NCI-H2227 treated with DMSO at 0.1 percent for 48 hours (cell line): ENCODE measurements at regions not wholly inside any gene's neighbourhood (a gene's known extent, or its start where the extent isn't known, plus 50 kb on each side); places are given as distances from the start of the nearest gene placed in this dataset.
"Not testable (repeated sequence)": the region's sequence is repeated elsewhere in the genome, so short reads cannot be mapped to it uniquely, and the experiment has no call there.

ENCODE experiments used
- DNase-seq: peaks from one replicate; lab custom pipeline; 2025; lab: John Stamatoyannopoulos, UW

GRCh38 chr10:94125856-94126255 lies 132.1 kb downstream of the PLCE1 start:
- no peak for DNase-seq

GRCh38 chr10:94129393-94130130 lies 135.8 kb downstream of the PLCE1 start:
- no peak for DNase-seq

GRCh38 chr10:94131885-94132284 lies 138.2 kb downstream of the PLCE1 start:
- DNase-seq = no peak

DNA sequence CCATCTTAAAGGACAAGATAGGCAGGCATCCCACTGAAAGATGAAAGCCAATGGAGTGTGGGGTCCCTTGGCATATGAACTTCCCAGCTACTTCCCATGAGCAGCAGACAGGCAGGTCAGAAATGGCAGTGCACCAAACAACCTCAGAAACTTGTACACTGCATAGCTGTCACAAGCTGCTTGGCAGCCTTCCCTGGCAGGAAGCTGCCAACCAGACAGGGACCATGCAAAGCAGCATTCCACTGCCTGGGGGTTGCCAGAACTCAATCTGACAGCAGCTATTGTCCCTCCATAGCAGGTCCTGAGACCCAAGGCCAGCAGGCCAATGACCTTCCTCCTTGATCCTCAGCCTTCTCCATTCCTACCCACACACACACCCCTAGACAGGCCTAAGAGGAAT lies 139.5 kb downstream of the PLCE1 start:
- no peak for DNase-seq

DNA sequence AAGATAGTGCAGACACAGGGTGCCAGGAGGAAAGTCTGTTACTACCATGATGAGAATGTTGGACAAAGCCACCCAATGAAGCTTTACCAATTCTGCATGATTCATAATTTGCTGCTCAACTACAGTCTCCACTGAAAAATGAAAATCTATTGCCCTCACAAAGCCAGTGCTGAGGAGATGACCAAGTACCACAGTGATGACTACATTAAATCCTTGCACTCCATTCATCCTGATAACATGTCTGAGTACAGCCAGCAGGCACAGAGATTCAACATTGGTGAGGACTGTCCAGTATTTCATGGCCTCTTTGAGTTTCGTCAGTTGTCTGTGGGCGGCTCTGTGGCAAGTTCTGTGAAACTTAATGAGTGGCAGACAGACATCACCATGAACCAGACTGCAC lies 144.0 kb downstream of the PLCE1 start:
- no peak for DNase-seq

DNA sequence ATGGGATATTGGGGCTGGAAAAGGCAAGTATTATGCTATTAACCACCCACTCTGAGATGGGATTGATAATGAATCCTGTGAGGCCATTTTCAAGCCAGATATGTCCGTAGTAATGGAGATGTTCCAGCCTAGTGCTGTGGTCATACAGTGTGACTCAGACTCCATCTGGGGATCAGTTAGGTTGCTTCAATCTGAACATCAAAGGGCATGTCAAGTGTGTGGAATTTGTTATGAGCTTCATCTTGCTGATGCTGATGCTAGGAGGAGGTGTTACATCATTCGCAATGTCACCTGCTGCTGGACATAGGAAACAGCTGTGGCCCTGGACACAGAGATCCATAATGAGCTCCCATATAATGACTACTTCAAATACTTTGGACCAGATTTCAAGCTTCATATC lies 144.7 kb downstream of the PLCE1 start:
- no peak for DNase-seq

DNA sequence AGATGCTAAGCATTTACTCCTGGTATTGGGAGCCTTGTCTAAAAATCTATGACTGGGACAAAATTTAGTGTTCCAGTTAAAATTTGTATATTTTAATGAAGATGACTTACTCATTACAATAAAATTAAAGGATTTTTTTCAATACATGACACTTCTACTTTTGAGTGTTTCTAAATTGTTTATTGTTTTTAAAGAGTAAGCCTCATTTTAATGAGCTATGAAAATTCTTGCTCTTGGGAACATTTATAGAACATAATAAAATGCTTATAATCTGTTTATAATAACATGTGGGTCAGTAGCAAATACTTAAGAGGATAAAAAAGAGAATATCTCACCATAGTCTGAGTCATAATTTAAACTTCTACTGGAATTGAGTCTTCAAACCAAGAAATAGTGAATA lies 149.5 kb downstream of the PLCE1 start:
- no peak for DNase-seq

DNA sequence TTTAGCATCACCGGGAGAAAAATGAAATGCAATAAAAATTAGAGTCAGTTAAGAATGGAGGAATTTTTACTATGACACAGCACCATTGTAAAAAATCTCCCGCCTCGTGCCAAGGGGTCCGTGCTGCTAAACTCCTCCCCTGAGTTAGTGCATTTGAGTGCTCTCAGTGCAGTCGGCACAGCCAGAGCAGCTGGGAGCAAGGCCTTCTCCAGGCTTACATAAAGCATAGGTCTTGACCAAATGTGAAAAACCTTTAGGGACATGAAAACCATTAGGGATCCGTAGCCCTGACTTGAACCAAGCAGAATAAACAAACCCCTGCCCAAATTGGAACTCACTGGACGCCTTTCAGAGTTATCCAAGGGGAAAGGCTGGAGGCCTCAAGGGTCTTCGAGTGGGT lies 152.6 kb downstream of the PLCE1 start:
- DNase-seq = no peak

GRCh38 chr10:94146746-94147145 lies 153.0 kb downstream of the PLCE1 start:
- no peak for DNase-seq

- no peak for DNase-seq
Measured at GRCh38 chr10:94149702-94150101, 156.0 kb downstream of the PLCE1 start.

GRCh38 chr10:94150541-94151184 lies 156.9 kb downstream of the PLCE1 start:
- DNase-seq = no peak

- DNase-seq = no peak
Measured at GRCh38 chr10:94155722-94156271, 162.1 kb downstream of the PLCE1 start.

- DNase-seq = no peak
Measured at GRCh38 chr10:94156453-94156852, 162.7 kb downstream of the PLCE1 start.

DNA sequence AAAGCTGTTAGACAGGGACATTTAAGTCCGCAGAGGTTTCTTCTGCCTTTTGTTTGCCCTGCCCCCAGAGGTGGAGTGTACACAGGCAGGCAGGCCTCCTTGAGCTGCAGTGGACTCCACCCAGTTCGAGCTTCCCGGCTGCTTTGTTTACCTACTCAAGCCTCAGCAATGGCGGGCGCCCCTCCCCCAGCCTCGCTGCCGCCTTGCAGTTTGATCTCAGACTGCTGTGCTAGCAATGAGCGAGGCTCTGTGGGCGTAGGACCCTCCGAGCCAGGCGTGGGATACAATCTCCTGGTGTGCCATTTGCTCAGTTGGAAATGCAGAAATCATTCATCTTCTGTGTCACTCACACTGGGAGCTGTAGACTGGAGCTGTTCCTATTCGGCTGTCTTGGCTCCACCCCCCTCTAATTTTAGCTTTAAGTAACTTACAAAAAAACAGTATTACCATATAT lies 171.5 kb downstream of the PLCE1 start:
- not testable (repeated sequence) for DNase-seq

- DNase-seq = no peak
Measured at GRCh38 chr10:94172332-94172731, 178.6 kb downstream of the PLCE1 start.

GRCh38 chr10:94173594-94173993 lies 179.9 kb downstream of the PLCE1 start:
- no peak for DNase-seq

DNA sequence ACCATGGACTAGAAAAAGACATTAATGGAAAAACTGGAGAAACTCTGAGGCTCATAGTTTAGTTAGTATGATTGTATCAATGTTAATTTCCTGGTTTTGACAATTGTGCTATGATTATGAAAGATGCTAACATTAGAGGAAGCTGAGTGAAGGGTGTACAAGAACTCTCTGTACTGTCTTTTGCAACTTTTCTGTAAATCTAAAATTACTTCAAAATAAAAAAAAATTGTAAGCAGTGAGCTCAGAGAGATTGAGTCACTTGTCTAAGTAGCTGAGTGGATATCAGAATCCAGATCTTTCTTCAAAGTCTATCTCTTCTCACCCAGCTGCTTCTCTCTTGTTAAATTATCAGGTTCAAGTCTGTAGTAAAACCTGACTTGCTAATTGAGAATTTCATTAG lies 181.1 kb downstream of the PLCE1 start:
- no peak for DNase-seq

GRCh38 chr10:94178475-94179253 lies 184.1 kb downstream of the NOC3L start:
- DNase-seq = no peak

GRCh38 chr10:94180576-94180975 lies 182.2 kb downstream of the NOC3L start:
- no peak for DNase-seq

- DNase-seq = no peak
Measured at GRCh38 chr10:94183666-94184264, 179.0 kb downstream of the NOC3L start.

DNA sequence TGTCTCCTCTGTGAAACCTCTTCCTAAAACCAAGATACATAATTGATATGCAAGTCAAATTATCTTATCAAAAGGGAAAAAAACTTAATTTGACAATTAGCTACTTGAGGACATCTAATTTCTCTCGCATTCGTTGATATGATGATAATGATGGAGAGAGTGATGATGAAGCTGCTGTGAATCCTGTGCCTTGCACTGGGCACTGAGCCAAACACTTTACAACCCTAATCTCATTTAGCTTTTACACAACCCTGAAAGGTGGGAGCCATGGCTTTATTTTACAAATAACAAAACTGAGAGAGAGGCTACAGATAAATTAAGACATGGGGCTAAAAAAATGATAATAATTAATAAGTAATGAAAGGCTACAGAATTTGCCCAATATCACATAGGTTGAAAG lies 176.0 kb downstream of the NOC3L start:
- no peak for DNase-seq

DNA sequence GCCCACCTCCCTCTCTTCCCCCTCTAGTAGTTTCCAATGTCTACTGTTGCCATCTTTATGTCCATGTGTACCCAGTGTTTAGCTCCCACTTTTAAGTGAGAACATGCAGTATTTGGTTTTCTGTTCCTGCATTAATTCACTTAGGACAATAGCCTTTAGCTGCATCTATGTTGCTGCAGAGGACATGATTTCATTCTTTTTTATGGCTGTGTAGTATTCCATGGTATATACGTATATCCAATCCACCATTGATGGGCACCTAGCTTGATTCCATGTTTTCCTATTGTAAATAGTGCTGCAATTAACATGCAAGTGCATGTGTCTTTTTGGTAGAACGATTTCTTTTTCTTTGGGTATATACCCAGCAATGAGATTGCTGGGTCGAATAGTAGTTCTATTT lies 170.4 kb downstream of the NOC3L start:
- no peak for DNase-seq
